ENCODE measurements at regions not wholly inside any gene's neighbourhood (a gene's known extent, or its start where the extent isn't known, plus 50 kb on each side); places are given as distances from the start of the nearest gene placed in this dataset.

GRCh38 chr4:74539044-74539790 lies 94.3 kb downstream of the AREG start:
- no peak overlapping the region for H3K4me2 ChIP-seq (ENCODE audit: insufficient read depth, low read length, poor library complexity, severe bottlenecking)
- H3K14ac ChIP-seq (ENCODE audit: low read length) = no peak overlapping the region
- no peak overlapping the region for H2BK5ac ChIP-seq (ENCODE audit: low read length)
- H2BK12ac ChIP-seq (ENCODE audit: low read length) = no peak overlapping the region
- WGBS, 2 donors (ENCODE audit: extremely low coverage in 2 of 2, insufficient read length in 2 of 2, insufficient replicate concordance in 1 of 2) = no CpG with 5 or more reads among the region's 3 CpGs
- no peak overlapping the region for H3K23ac ChIP-seq (ENCODE audit: low read depth, low read length, poor library complexity)
- no peak overlapping the region for H2BK120ac ChIP-seq (ENCODE audit: low read depth, low read length)
- no peak overlapping the region for H4K91ac ChIP-seq (ENCODE audit: low read depth, low read length, poor library complexity)
- no peak overlapping the region for H3K4ac ChIP-seq (ENCODE audit: low read length)
- no peak overlapping the region for H3K18ac ChIP-seq (ENCODE audit: low read length)
- H3K9me3 ChIP-seq (replicated peaks in 1 of 2; ENCODE audit: control insufficient read depth in 2 of 2, insufficient read depth in 1 of 2, low read depth in 1 of 2, low read length in 2 of 2) = no peaks in the 10 kb centered on the region
- H2BK15ac ChIP-seq (ENCODE audit: low read length) = no peak overlapping the region
- no peaks in the 10 kb centered on the region for H3K36me3 ChIP-seq (replicated peaks in 1 of 2; ENCODE audit: control insufficient read depth in 2 of 2, insufficient read depth in 2 of 2, low read length in 2 of 2)
- no peak overlapping the region for H2AK5ac ChIP-seq (ENCODE audit: low read depth, low read length)
- no peaks in the 10 kb centered on the region for H3K27me3 ChIP-seq (ENCODE audit: control insufficient read depth in 3 of 3, insufficient read depth in 3 of 3, low read depth in 1 of 3, low read length in 3 of 3)
- no peaks in the 10 kb centered on the region for H3K79me1 ChIP-seq (ENCODE audit: low read depth, low read length)
- no peak overlapping the region for H3K4me3 ChIP-seq (ENCODE audit: low read length in 2 of 2)
- H3K4me1 ChIP-seq (ENCODE audit: control insufficient read depth in 2 of 2, insufficient read depth in 1 of 2, low read depth in 1 of 2, low read length in 2 of 2) = peaks cover 0 to 1% of the 10 kb centered on the region in 2 donors
- H3K9ac ChIP-seq (ENCODE audit: low read depth, low read length, poor library complexity) = no peak overlapping the region
- no peak for DNase-seq (ENCODE audit: low spot score)
- H3K27ac ChIP-seq (replicated peaks; ENCODE audit: low read length) = no peak overlapping the region
- H2AFZ ChIP-seq (ENCODE audit: low read length) = no peak overlapping the region
- no peak overlapping the region for H4K8ac ChIP-seq (ENCODE audit: low read depth, low read length)

DNA sequence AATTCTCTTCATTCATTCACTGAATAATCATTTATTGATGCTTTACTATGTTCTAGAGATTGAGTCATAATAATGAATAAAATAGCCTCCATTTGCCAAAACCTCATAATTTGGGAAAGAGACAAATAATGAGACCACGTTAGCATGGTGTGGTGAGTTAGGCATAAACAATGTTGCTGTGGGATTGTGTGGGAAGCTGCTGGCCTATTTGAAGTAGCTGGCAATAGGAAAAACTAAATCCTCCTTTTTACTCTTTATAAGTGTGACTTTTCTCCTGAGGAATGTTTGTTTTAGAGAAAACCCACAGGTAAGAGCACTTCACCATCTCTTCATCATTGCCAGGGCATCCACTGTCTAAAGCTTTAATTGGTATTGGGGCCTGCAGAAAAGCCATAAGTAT lies 95.3 kb downstream of the AREG start:
- Histone ChIP-seq H4K8ac (ENCODE audit: low read depth, low read length) (no peak overlapping the region), H2BK120ac (ENCODE audit: low read depth, low read length) (no peak overlapping the region), H3K27ac (replicated peaks; ENCODE audit: low read length) (no peak overlapping the region), H3K14ac (ENCODE audit: low read length) (no peak overlapping the region), H3K9me3 (replicated peaks in 1 of 2; ENCODE audit: control insufficient read depth in 2 of 2, insufficient read depth in 1 of 2, low read depth in 1 of 2, low read length in 2 of 2) (no peaks in the 10 kb centered on the region), H3K36me3 (replicated peaks in 1 of 2; ENCODE audit: control insufficient read depth in 2 of 2, insufficient read depth in 2 of 2, low read length in 2 of 2) (no peaks in the 10 kb centered on the region), H3K4me1 (ENCODE audit: control insufficient read depth in 2 of 2, insufficient read depth in 1 of 2, low read depth in 1 of 2, low read length in 2 of 2) (peaks cover 0 to 3% of the 10 kb centered on the region in 2 donors), H3K23ac (ENCODE audit: low read depth, low read length, poor library complexity) (no peak overlapping the region), H3K18ac (ENCODE audit: low read length) (no peak overlapping the region), H3K79me1 (ENCODE audit: low read depth, low read length) (no peaks in the 10 kb centered on the region), H2BK15ac (ENCODE audit: low read length) (no peak overlapping the region), H2BK5ac (ENCODE audit: low read length) (no peak overlapping the region), H3K27me3 (ENCODE audit: control insufficient read depth in 3 of 3, insufficient read depth in 3 of 3, low read depth in 1 of 3, low read length in 3 of 3) (no peaks in the 10 kb centered on the region), H2AFZ (ENCODE audit: low read length) (no peak overlapping the region), H3K4me2 (ENCODE audit: insufficient read depth, low read length, poor library complexity, severe bottlenecking) (no peak overlapping the region), H2AK5ac (ENCODE audit: low read depth, low read length) (no peak overlapping the region), H3K4me3 (ENCODE audit: low read length in 2 of 2) (no peak overlapping the region), H3K9ac (ENCODE audit: low read depth, low read length, poor library complexity) (no peak overlapping the region), H2BK12ac (ENCODE audit: low read length) (no peak overlapping the region), H3K4ac (ENCODE audit: low read length) (no peak overlapping the region), H4K91ac (ENCODE audit: low read depth, low read length, poor library complexity) (no peak overlapping the region)
- DNase-seq (ENCODE audit: low spot score) = no peak
- WGBS, 2 donors (ENCODE audit: extremely low coverage in 2 of 2, insufficient read length in 2 of 2, insufficient replicate concordance in 1 of 2) = no CpG with 5 or more reads among the region's 1 CpG

DNA sequence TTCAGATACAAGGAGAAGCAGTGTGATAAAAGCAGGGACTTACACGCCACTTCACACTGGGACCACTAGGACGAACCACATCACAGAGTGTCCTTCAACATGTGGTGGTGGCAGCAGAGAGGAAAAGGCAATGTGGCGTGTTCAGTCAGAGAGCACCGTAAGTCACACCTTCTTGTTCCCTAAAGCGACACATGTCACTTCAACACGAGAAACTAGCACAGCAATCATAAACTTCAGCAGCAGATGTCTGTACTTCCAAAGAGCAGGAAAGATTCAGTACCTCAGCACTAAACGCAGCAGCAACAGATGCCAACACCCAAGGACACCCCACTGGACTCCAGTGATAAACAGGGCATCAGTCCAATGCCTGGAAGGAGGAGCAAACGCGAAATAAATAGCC lies 96.7 kb downstream of the AREG start:
- no peak overlapping the region for H3K4me2 ChIP-seq (ENCODE audit: insufficient read depth, low read length, poor library complexity, severe bottlenecking)
- no peak overlapping the region for H2AK5ac ChIP-seq (ENCODE audit: low read depth, low read length)
- H3K36me3 ChIP-seq (replicated peaks in 1 of 2; ENCODE audit: control insufficient read depth in 2 of 2, insufficient read depth in 2 of 2, low read length in 2 of 2) = no peaks in the 10 kb centered on the region
- no peaks in the 10 kb centered on the region for H3K79me1 ChIP-seq (ENCODE audit: low read depth, low read length)
- H3K9me3 ChIP-seq (replicated peaks in 1 of 2; ENCODE audit: control insufficient read depth in 2 of 2, insufficient read depth in 1 of 2, low read depth in 1 of 2, low read length in 2 of 2) = no peaks in the 10 kb centered on the region
- H3K14ac ChIP-seq (ENCODE audit: low read length) = no peak overlapping the region
- H2AFZ ChIP-seq (ENCODE audit: low read length) = no peak overlapping the region
- no peak overlapping the region for H3K9ac ChIP-seq (ENCODE audit: low read depth, low read length, poor library complexity)
- H3K27me3 ChIP-seq (ENCODE audit: control insufficient read depth in 3 of 3, insufficient read depth in 3 of 3, low read depth in 1 of 3, low read length in 3 of 3) = no peaks in the 10 kb centered on the region
- DNase-seq (ENCODE audit: low spot score) = no peak
- H2BK120ac ChIP-seq (ENCODE audit: low read depth, low read length) = no peak overlapping the region
- H3K27ac ChIP-seq (replicated peaks; ENCODE audit: low read length) = no peak overlapping the region
- WGBS, 2 donors (ENCODE audit: extremely low coverage in 2 of 2, insufficient read length in 2 of 2, insufficient replicate concordance in 1 of 2) = no CpG with 5 or more reads among the region's 9 CpGs
- no peak overlapping the region for H3K4me3 ChIP-seq (ENCODE audit: low read length in 2 of 2)
- H3K4me1 ChIP-seq (ENCODE audit: control insufficient read depth in 2 of 2, insufficient read depth in 1 of 2, low read depth in 1 of 2, low read length in 2 of 2) = peaks cover 0 to 4% of the 10 kb centered on the region in 2 donors
- H3K4ac ChIP-seq (ENCODE audit: low read length) = no peak overlapping the region
- H4K91ac ChIP-seq (ENCODE audit: low read depth, low read length, poor library complexity) = no peak overlapping the region
- no peak overlapping the region for H2BK12ac ChIP-seq (ENCODE audit: low read length)
- no peak overlapping the region for H2BK15ac ChIP-seq (ENCODE audit: low read length)
- no peak overlapping the region for H3K23ac ChIP-seq (ENCODE audit: low read depth, low read length, poor library complexity)
- H4K8ac ChIP-seq (ENCODE audit: low read depth, low read length) = no peak overlapping the region
- H3K18ac ChIP-seq (ENCODE audit: low read length) = no peak overlapping the region
- no peak overlapping the region for H2BK5ac ChIP-seq (ENCODE audit: low read length)

GRCh38 chr4:74543231-74543781 lies 98.4 kb downstream of the AREG start:
- Histone ChIP-seq H3K4me3 (ENCODE audit: low read length in 2 of 2) (no peak overlapping the region), H3K36me3 (replicated peaks in 1 of 2; ENCODE audit: control insufficient read depth in 2 of 2, insufficient read depth in 2 of 2, low read length in 2 of 2) (no peaks in the 10 kb centered on the region), H3K79me1 (ENCODE audit: low read depth, low read length) (no peaks in the 10 kb centered on the region), H4K91ac (ENCODE audit: low read depth, low read length, poor library complexity) (no peak overlapping the region), H2BK15ac (ENCODE audit: low read length) (no peak overlapping the region), H3K4me2 (ENCODE audit: insufficient read depth, low read length, poor library complexity, severe bottlenecking) (no peak overlapping the region), H2AFZ (ENCODE audit: low read length) (no peak overlapping the region), H3K9ac (ENCODE audit: low read depth, low read length, poor library complexity) (no peak overlapping the region), H3K9me3 (replicated peaks in 1 of 2; ENCODE audit: control insufficient read depth in 2 of 2, insufficient read depth in 1 of 2, low read depth in 1 of 2, low read length in 2 of 2) (no peaks in the 10 kb centered on the region), H4K8ac (ENCODE audit: low read depth, low read length) (no peak overlapping the region), H2BK120ac (ENCODE audit: low read depth, low read length) (no peak overlapping the region), H3K4ac (ENCODE audit: low read length) (no peak overlapping the region), H2BK12ac (ENCODE audit: low read length) (no peak overlapping the region), H2AK5ac (ENCODE audit: low read depth, low read length) (no peak overlapping the region), H2BK5ac (ENCODE audit: low read length) (no peak overlapping the region), H3K27me3 (ENCODE audit: control insufficient read depth in 3 of 3, insufficient read depth in 3 of 3, low read depth in 1 of 3, low read length in 3 of 3) (no peaks in the 10 kb centered on the region), H3K23ac (ENCODE audit: low read depth, low read length, poor library complexity) (no peak overlapping the region), H3K27ac (replicated peaks; ENCODE audit: low read length) (no peak overlapping the region), H3K14ac (ENCODE audit: low read length) (no peak overlapping the region), H3K4me1 (ENCODE audit: control insufficient read depth in 2 of 2, insufficient read depth in 1 of 2, low read depth in 1 of 2, low read length in 2 of 2) (peaks cover 0 to 4% of the 10 kb centered on the region in 2 donors), H3K18ac (ENCODE audit: low read length) (no peak overlapping the region)
- no CpG with 5 or more reads among the region's 3 CpGs for WGBS, 2 donors (ENCODE audit: extremely low coverage in 2 of 2, insufficient read length in 2 of 2, insufficient replicate concordance in 1 of 2)
- DNase-seq (ENCODE audit: low spot score) = no peak
